SK-N-SH (cell line): ENCODE measurements at regions not wholly inside any gene's neighbourhood (a gene's known extent, or its start where the extent isn't known, plus 50 kb on each side); places are given as distances from the start of the nearest gene placed in this dataset.

Experiments
- CTCF ChIA-PET: fragments of 300-600, 350-600 bp; formaldehyde crosslinking; extraction: SDS; loops from one replicate; lab custom pipeline; 2021; lab: Yijun Ruan, JAX
- POLR2A ChIA-PET: fragments of 350-600 bp; sonication (Branson Sonifier 250); formaldehyde crosslinking; extraction: SDS; loops from one replicate; lab custom pipeline; 2020; ENCODE audit warnings: antibody characterized with exemption, inconsistent platforms; lab: Yijun Ruan, JAX
- DNase-seq: peaks from one replicate; pipeline ENCODE4 v3.0.0; 2012
- H2AFZ ChIP-seq: fragments of 200-600 bp; sonication (generic); 2 replicates; pipeline ENCODE4 v1.8.1; 2016; ENCODE audit warnings: antibody characterized with exemption, mild to moderate bottlenecking, low read depth
- H3F3A ChIP-seq: fragments of 200-600 bp; sonication (generic); replicated peaks from 2 replicates; pipeline ENCODE3; 2016; ENCODE audit warnings: antibody characterized with exemption, mild to moderate bottlenecking; ENCODE audit not compliant: insufficient read depth
- H3K27ac ChIP-seq, 2 experiments: fragments of 200-500 bp in 1 of 2; fragments of 200-600 bp in 1 of 2; sonication (Bioruptor generic) in 1 of 2; sonication (generic), shearing (Covaris generic) in 1 of 2; 2 replicates each; pipeline versions ENCODE4 v1.5.1 to v1.6.1; 2014 to 2016; ENCODE audit warnings: low read depth in 2 of 2, inconsistent platforms in 1 of 2, low read length in 1 of 2, mild to moderate bottlenecking in 1 of 2, mixed read lengths in 1 of 2
- H3K27me3 ChIP-seq: fragments of 200-600 bp; sonication (generic), shearing (Covaris generic); 2 replicates; pipeline ENCODE4 v1.6.1; 2016; ENCODE audit warnings: mixed run types; ENCODE audit not compliant: insufficient read depth
- H3K36me3 ChIP-seq, 2 experiments: fragments of 200-500 bp in 1 of 2; fragments of 200-600 bp in 1 of 2; sonication (Bioruptor generic) in 1 of 2; sonication (generic) in 1 of 2; replicated peaks in 1 of 2; 2 replicates each; pipeline versions ENCODE3 to v1.5.1; 2014 to 2016; ENCODE audit warnings: low read length in 1 of 2, mild to moderate bottlenecking in 1 of 2; ENCODE audit not compliant: insufficient read depth in 2 of 2, control insufficient read depth in 1 of 2
- H3K4me1 ChIP-seq, 2 experiments: fragments of 200-500 bp in 1 of 2; fragments of 200-600 bp in 1 of 2; sonication (Bioruptor generic) in 1 of 2; sonication (generic), shearing (Covaris generic) in 1 of 2; 2 replicates each; pipeline versions ENCODE4 v1.5.1 to v1.6.1; 2014 to 2016; ENCODE audit warnings: low read depth in 1 of 2, low read length in 1 of 2, mixed run types in 1 of 2; ENCODE audit not compliant: insufficient read depth in 2 of 2, control insufficient read depth in 1 of 2
- H3K4me2 ChIP-seq: fragments of 200-600 bp; sonication (generic), shearing (Covaris generic); 2 replicates; pipeline ENCODE4 v1.6.1; 2017; ENCODE audit warnings: mixed run types
- H3K4me3 ChIP-seq, 2 experiments: fragments of 200-500 bp in 1 of 2; fragments of 200-600 bp in 1 of 2; sonication (Bioruptor generic) in 1 of 2; sonication (generic), shearing (Covaris generic) in 1 of 2; 2 replicates each; pipeline versions ENCODE4 v1.5.1 to v1.8.1; 2014 to 2016; ENCODE audit warnings: low read depth in 2 of 2, inconsistent platforms in 1 of 2, low read length in 1 of 2, mild to moderate bottlenecking in 1 of 2, mixed read lengths in 1 of 2, moderate library complexity in 1 of 2
- H3K79me2 ChIP-seq: fragments of 200-600 bp; sonication (generic); 2 replicates; pipeline ENCODE4 v1.8.1; 2017; ENCODE audit warnings: mild to moderate bottlenecking; ENCODE audit not compliant: insufficient read depth
- H3K9ac ChIP-seq: fragments of 200-600 bp; sonication (generic); 2 replicates; pipeline ENCODE4 v1.6.1; 2017; ENCODE audit warnings: mixed run types
- H3K9me2 ChIP-seq: fragments of 200-600 bp; sonication (generic); 2 replicates; pipeline ENCODE4 v1.6.1; 2017; ENCODE audit warnings: mixed run types
- H3K9me3 ChIP-seq: fragments of 200-600 bp; sonication (generic); 2 replicates; pipeline ENCODE4 v1.6.1; 2017; ENCODE audit warnings: mixed run types, mild to moderate bottlenecking, moderate library complexity
- H4K20me1 ChIP-seq: fragments of 200-600 bp; sonication (generic); 2 replicates; pipeline ENCODE4 v1.6.1; 2017; ENCODE audit warnings: mild to moderate bottlenecking, mixed run types; ENCODE audit not compliant: insufficient read depth
- CHD2 ChIP-seq: fragments of 150-350 bp; IDR thresholded peaks from 2 replicates; pipeline ENCODE4 v1.6.1; 2018; ENCODE audit warnings: low read length; ENCODE audit not compliant: partially characterized antibody
- CTCF ChIP-seq: fragments of 200-600 bp; sonication (generic); IDR thresholded peaks from 2 replicates; pipeline ENCODE4 v1.6.1; 2017; ENCODE audit warnings: antibody characterized with exemption, mild to moderate bottlenecking, moderate library complexity
- ELF1 ChIP-seq: IDR thresholded peaks from 2 replicates; pipeline ENCODE4 v1.4.0; 2012
- FOXJ3 ChIP-seq: sonication (generic); formaldehyde crosslinking; IDR thresholded peaks from 2 replicates; pipeline ENCODE4 v1.5.1; 2020; ENCODE audit warnings: mild to moderate bottlenecking, missing genetic modification reagents
- GATA2 ChIP-seq: sonication (generic); formaldehyde crosslinking; IDR thresholded peaks from 2 replicates; pipeline ENCODE4 v1.5.0; 2020; ENCODE audit warnings: mild to moderate bottlenecking, missing genetic modification reagents
- IRF3 ChIP-seq: fragments of 150-350 bp; IDR thresholded peaks from 2 replicates; pipeline ENCODE4 v1.6.1; 2016; ENCODE audit warnings: mild to moderate bottlenecking, low read depth, low read length
- MEF2A ChIP-seq: IDR thresholded peaks from 2 replicates; pipeline ENCODE4 v1.4.0; 2012; ENCODE audit warnings: low read depth, borderline replicate concordance
- NFIC ChIP-seq: IDR thresholded peaks from 2 replicates; pipeline ENCODE4 v1.4.0; 2012; ENCODE audit warnings: borderline replicate concordance
- POLR2AphosphoS5 ChIP-seq: IDR thresholded peaks from 2 replicates; pipeline ENCODE4 v1.6.1; 2012; ENCODE audit warnings: low read depth, low read length
- REST ChIP-seq: IDR thresholded peaks from 2 replicates; pipeline ENCODE4 v1.6.1; 2012; ENCODE audit warnings: mild to moderate bottlenecking, low read depth, low read length, moderate library complexity
- RFX5 ChIP-seq: IDR thresholded peaks from 2 replicates; pipeline ENCODE4 v1.6.1; 2012; ENCODE audit warnings: mild to moderate bottlenecking, improper control_type of control experiment, low read length
- SIN3A ChIP-seq: IDR thresholded peaks from 2 replicates; pipeline ENCODE4 v1.6.1; 2012; ENCODE audit warnings: low read depth, mild to moderate bottlenecking, low read length, moderate library complexity, borderline replicate concordance
- USF1 ChIP-seq: IDR thresholded peaks from 2 replicates; pipeline ENCODE4 v1.4.0; 2012; ENCODE audit warnings: low read depth, borderline replicate concordance
- USF2 ChIP-seq: fragments of 150-350 bp; IDR thresholded peaks from 2 replicates; pipeline ENCODE4 v1.6.1; 2017; ENCODE audit warnings: antibody characterized with exemption, low read length, low read depth, borderline replicate concordance
- YY1 ChIP-seq: IDR thresholded peaks from 2 replicates; pipeline ENCODE4 v1.4.0; 2012; ENCODE audit warnings: low read depth, mild to moderate bottlenecking

- H3K79me2 ChIP-seq = no peaks in the 10 kb centered on the region
- ChIA-PET POLR2A (no interaction called here), CTCF (no interaction called here)
- H3K4me2 ChIP-seq = no peak overlapping the region
- no peak overlapping the region for H3K27ac ChIP-seq
- no peaks in the 10 kb centered on the region for H3K27me3 ChIP-seq
- H2AFZ ChIP-seq = no peak overlapping the region
- H3K36me3 ChIP-seq = no peaks in the 10 kb centered on the region
- no peaks in the 10 kb centered on the region for H4K20me1 ChIP-seq
- peaks cover 0 to 2% of the 10 kb centered on the region in 2 experiments; a peak in 2 of 4 replicates for H3K4me1 ChIP-seq
- H3F3A ChIP-seq = no peaks in the 10 kb centered on the region
- H3K4me3 ChIP-seq = no peak overlapping the region
- no peaks in the 10 kb centered on the region for H3K9me2 ChIP-seq
- no peak for DNase-seq
- no peak overlapping the region for H3K9ac ChIP-seq
- TF ChIP-seq NFIC (no peak), USF1 (no peak), GATA2 (no peak), POLR2AphosphoS5 (no peak), YY1 (no peak), IRF3 (no peak), FOXJ3 (no peak), CTCF (no peak), ELF1 (no peak), CHD2 (no peak), RFX5 (no peak), USF2 (no peak), MEF2A (no peak), REST (no peak), SIN3A (no peak)
- no peaks in the 10 kb centered on the region for H3K9me3 ChIP-seq
Measured at GRCh38 chr1:217977943-217978342, 307.1 kb upstream of the RRP15 start.
